ENCODE measurements at regions not wholly inside any gene's neighbourhood (a gene's known extent, or its start where the extent isn't known, plus 50 kb on each side); places are given as distances from the start of the nearest gene placed in this dataset.

DNA sequence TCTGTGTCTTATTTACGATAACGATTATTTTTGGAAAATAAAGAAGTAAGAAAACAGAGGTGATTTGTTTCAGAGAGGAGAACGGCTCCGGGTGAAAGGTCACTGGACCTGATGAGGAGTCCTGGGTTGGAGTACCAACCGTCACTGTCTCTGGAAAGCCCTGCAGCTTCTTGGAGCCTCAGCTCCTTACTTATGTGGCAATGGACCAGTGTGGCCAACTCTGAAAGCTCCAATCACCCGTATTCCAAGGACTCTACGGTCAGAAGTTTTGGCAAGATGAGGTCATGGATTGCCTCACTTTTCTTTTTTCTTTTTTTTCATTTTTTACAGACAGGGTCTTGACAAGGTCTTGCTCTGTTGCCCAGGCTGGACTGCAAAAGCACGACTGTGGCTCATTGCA lies 84.8 kb downstream of the KLF4 start (continued):
- TF ChIP-seq, protein P1, sequence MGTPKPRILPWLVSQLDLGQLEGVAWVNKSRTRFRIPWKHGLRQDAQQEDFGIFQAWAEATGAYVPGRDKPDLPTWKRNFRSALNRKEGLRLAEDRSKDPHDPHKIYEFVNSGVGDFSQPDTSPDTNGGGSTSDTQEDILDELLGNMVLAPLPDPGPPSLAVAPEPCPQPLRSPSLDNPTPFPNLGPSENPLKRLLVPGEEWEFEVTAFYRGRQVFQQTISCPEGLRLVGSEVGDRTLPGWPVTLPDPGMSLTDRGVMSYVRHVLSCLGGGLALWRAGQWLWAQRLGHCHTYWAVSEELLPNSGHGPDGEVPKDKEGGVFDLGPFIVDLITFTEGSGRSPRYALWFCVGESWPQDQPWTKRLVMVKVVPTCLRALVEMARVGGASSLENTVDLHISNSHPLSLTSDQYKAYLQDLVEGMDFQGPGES (IDR thresholded peaks at IDR 0.05) = no peak
- TF ChIP-seq, protein P2, sequence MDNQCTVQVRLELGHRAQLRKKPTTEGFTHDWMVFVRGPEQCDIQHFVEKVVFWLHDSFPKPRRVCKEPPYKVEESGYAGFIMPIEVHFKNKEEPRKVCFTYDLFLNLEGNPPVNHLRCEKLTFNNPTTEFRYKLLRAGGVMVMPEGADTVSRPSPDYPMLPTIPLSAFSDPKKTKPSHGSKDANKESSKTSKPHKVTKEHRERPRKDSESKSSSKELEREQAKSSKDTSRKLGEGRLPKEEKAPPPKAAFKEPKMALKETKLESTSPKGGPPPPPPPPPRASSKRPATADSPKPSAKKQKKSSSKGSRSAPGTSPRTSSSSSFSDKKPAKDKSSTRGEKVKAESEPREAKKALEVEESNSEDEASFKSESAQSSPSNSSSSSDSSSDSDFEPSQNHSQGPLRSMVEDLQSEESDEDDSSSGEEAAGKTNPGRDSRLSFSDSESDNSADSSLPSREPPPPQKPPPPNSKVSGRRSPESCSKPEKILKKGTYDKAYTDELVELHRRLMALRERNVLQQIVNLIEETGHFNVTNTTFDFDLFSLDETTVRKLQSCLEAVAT (IDR thresholded peaks at IDR 0.05) = no peak
- no peak for TF ChIP-seq ZZZ3 (IDR thresholded peaks at IDR 0.05; ENCODE audit: control insufficient read depth, insufficient read length, low read depth)

DNA sequence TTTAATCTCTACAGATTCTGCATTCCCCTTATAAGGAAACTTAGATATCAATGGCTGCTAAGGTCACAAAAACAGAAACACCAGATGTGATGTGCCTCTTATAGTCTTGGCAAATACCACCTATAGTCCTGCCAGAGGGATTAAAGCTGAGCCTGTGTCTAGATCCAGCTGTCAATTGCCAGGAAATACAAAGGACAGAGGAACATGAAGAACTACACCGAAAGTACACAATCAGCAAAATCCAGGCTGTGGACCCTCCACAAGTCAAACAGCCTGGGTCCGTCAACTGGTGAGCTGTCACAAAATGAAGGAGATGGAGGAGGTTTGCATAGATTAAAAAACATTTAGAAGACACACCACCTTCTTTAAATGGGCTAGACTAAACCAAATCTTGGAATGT lies 85.4 kb downstream of the KLF4 start:
- no peak overlapping the region for H2AFZ ChIP-seq (ENCODE audit: control insufficient read depth, low read depth, low read length)
- no peak for TF ChIP-seq GATAD2B (conservative IDR thresholded peaks at IDR 0.05; ENCODE audit: low read depth)
- TF ChIP-seq JUND (IDR thresholded peaks at IDR 0.05; ENCODE audit: low read depth, low read length) = no peak
- TF ChIP-seq SREBF2 (IDR thresholded peaks at IDR 0.05; ENCODE audit: low read length) = no peak
- no peak for TF ChIP-seq MXI1 (IDR thresholded peaks at IDR 0.05; ENCODE audit: low read depth, low read length)
- no peak for TF ChIP-seq PML (IDR thresholded peaks at IDR 0.05; ENCODE audit: low read length)
- no peak for TF ChIP-seq ZNF217 (IDR thresholded peaks at IDR 0.05)
- no peak for TF ChIP-seq STAT1 (conservative IDR thresholded peaks at IDR 0.05)
- TF ChIP-seq, protein P3, sequence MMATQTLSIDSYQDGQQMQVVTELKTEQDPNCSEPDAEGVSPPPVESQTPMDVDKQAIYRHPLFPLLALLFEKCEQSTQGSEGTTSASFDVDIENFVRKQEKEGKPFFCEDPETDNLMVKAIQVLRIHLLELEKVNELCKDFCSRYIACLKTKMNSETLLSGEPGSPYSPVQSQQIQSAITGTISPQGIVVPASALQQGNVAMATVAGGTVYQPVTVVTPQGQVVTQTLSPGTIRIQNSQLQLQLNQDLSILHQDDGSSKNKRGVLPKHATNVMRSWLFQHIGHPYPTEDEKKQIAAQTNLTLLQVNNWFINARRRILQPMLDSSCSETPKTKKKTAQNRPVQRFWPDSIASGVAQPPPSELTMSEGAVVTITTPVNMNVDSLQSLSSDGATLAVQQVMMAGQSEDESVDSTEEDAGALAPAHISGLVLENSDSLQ (IDR thresholded peaks at IDR 0.05) = no peak
- TF ChIP-seq, protein P4, sequence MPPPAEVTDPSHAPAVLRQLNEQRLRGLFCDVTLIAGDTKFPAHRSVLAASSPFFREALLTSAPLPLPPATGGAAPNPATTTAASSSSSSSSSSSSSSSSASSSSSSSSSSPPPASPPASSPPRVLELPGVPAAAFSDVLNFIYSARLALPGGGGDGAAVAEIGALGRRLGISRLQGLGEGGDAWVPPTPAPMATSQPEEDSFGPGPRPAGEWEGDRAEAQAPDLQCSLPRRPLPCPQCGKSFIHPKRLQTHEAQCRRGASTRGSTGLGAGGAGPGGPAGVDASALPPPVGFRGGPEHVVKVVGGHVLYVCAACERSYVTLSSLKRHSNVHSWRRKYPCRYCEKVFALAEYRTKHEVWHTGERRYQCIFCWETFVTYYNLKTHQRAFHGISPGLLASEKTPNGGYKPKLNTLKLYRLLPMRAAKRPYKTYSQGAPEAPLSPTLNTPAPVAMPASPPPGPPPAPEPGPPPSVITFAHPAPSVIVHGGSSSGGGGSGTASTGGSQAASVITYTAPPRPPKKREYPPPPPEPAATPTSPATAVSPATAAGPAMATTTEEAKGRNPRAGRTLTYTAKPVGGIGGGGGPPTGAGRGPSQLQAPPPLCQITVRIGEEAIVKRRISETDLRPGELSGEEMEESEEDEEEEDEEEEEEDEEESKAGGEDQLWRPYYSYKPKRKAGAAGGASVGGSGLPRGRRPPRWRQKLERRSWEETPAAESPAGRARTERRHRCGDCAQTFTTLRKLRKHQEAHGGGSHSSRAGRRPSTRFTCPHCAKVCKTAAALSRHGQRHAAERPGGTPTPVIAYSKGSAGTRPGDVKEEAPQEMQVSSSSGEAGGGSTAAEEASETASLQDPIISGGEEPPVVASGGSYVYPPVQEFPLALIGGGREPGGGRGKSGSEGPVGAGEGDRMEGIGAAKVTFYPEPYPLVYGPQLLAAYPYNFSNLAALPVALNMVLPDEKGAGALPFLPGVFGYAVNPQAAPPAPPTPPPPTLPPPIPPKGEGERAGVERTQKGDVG (CRISPR knock-in tag; IDR thresholded peaks at IDR 0.05) = no peak
- TF ChIP-seq, protein P5, sequence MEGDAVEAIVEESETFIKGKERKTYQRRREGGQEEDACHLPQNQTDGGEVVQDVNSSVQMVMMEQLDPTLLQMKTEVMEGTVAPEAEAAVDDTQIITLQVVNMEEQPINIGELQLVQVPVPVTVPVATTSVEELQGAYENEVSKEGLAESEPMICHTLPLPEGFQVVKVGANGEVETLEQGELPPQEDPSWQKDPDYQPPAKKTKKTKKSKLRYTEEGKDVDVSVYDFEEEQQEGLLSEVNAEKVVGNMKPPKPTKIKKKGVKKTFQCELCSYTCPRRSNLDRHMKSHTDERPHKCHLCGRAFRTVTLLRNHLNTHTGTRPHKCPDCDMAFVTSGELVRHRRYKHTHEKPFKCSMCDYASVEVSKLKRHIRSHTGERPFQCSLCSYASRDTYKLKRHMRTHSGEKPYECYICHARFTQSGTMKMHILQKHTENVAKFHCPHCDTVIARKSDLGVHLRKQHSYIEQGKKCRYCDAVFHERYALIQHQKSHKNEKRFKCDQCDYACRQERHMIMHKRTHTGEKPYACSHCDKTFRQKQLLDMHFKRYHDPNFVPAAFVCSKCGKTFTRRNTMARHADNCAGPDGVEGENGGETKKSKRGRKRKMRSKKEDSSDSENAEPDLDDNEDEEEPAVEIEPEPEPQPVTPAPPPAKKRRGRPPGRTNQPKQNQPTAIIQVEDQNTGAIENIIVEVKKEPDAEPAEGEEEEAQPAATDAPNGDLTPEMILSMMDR (IDR thresholded peaks at IDR 0.05 in 2 of 3, conservative IDR thresholded peaks at IDR 0.05 in 1 of 3; ENCODE audit: control insufficient read depth in 2 of 3, extremely low read depth in 1 of 3, insufficient read depth in 1 of 3, low read depth in 3 of 3, low read length in 3 of 3) = no peak
- no peak for TF ChIP-seq BMI1 (IDR thresholded peaks at IDR 0.05; ENCODE audit: borderline replicate concordance)
- TF ChIP-seq BCL11A (IDR thresholded peaks at IDR 0.05; ENCODE audit: low read depth, low read length) = no peak

More for the DNA sequence above, 85.4 kb downstream of the KLF4 start:
- intact Hi-C loops (cut with micrococcal nuclease; ENCODE audit: unreplicated experiment) (no loop called here), in situ Hi-C loops (cut with MboI) (no loop called here)
- FAIRE-seq = no peak
- no peaks in the 10 kb centered on the region for H3K79me2 ChIP-seq (ENCODE audit: control insufficient read depth, insufficient read depth, low read length)
- ChIA-PET SMC1A (ENCODE audit: uncharacterized antibody, unreplicated experiment) (interaction anchor here (1.7 to 1.8 kb wide), 2 partner anchors 11 to 18 kb away, joined by 3 to 5 read pairs; no protein-coding TSS in a partner anchor), POLR2A (no interaction called here), CTCF (interaction anchor here (1.8 kb wide), 1 partner anchor 18 kb away, joined by 4 read pairs; no protein-coding TSS in a partner anchor), RAD21 (ENCODE audit: unreplicated experiment) (no interaction called here)
- H3K27me3 ChIP-seq (replicated peaks in 1 of 2; ENCODE audit: control insufficient read depth in 2 of 2, insufficient read depth in 2 of 2, low read length in 1 of 2) = no peaks in the 10 kb centered on the region; a peak in 1 of 4 replicates
- no peak for DNase-seq (ENCODE audit: low read depth, low spot score)
- no peaks in the 10 kb centered on the region for H3K36me3 ChIP-seq (ENCODE audit: control insufficient read depth in 2 of 2, insufficient read depth in 2 of 2, low read length in 1 of 2)
- no peak overlapping the region for H3K27ac ChIP-seq (ENCODE audit: control insufficient read depth, insufficient read depth)
- no peak for ATAC-seq
- H3K4me2 ChIP-seq (ENCODE audit: control insufficient read depth, insufficient read depth) = no peak overlapping the region
- no TSS peak for BruUV-seq (replicated peaks)
- no peaks in the 10 kb centered on the region for H4K20me1 ChIP-seq (ENCODE audit: control insufficient read depth, insufficient read depth)
- no peaks in the 10 kb centered on the region for H3K4me1 ChIP-seq (ENCODE audit: control insufficient read depth, insufficient read depth, low read length)
- H3K9me3 ChIP-seq (replicated peaks; ENCODE audit: control insufficient read depth, insufficient read depth, low read length) = no peaks in the 10 kb centered on the region
- WGBS (ENCODE audit: insufficient coverage, insufficient replicate concordance, low lambda C conversion rate, missing lambda C conversion rate) = 12% methylated on average over 2 of the region's 2 CpGs
- no peak overlapping the region for H3K9ac ChIP-seq (ENCODE audit: control insufficient read depth, insufficient read depth, low read length)
- H3K4me3 ChIP-seq = no peak overlapping the region
